ENCODE measurements at regions not wholly inside any gene's neighbourhood (a gene's known extent, or its start where the extent isn't known, plus 50 kb on each side); places are given as distances from the start of the nearest gene placed in this dataset.

- Mint-ChIP-seq H3K36me3 (peaks cover 13% of the 10 kb centered on the region; the same call in 1 of the 2 replicates), H3K4me1 (peaks cover 14% of the 10 kb centered on the region), H3K9me3 (peaks cover 21% of the 10 kb centered on the region), H3K27me3 (ENCODE audit: low read depth) (peaks cover 19% of the 10 kb centered on the region), H3K27ac (no peak overlapping the region), H3K4me3 (no peak overlapping the region)
- no peak for ATAC-seq
- no peak for TF ChIP-seq ZBTB21 (CRISPR knock-in tag; IDR thresholded peaks at IDR 0.05; ENCODE audit: borderline replicate concordance)
- DNase-seq (ENCODE audit: low spot score), result no peak
- ChIA-PET CTCF (no interaction called here), POLR2A (no interaction called here)
These were observed 111.0 kb upstream of the SPDL1 start for GRCh38 chr5:169472544-169472943.

- Mint-ChIP-seq H3K9me3 (peaks cover 14% of the 10 kb centered on the region), H3K36me3 (peaks cover 8% of the 10 kb centered on the region), H3K4me1 (peaks cover 18% of the 10 kb centered on the region), H3K27me3 (ENCODE audit: low read depth) (peaks cover 31% of the 10 kb centered on the region), H3K4me3 (no peak overlapping the region), H3K27ac (no peak overlapping the region)
- ATAC-seq, result no peak
- no peak for TF ChIP-seq ZNF121 (CRISPR knock-in tag; IDR thresholded peaks at IDR 0.05)
- no peak for TF ChIP-seq NFE2L1 (CRISPR knock-in tag; IDR thresholded peaks at IDR 0.05)
- no peak for TF ChIP-seq GABPB1 (CRISPR knock-in tag; IDR thresholded peaks at IDR 0.05)
- TF ChIP-seq, protein P1, sequence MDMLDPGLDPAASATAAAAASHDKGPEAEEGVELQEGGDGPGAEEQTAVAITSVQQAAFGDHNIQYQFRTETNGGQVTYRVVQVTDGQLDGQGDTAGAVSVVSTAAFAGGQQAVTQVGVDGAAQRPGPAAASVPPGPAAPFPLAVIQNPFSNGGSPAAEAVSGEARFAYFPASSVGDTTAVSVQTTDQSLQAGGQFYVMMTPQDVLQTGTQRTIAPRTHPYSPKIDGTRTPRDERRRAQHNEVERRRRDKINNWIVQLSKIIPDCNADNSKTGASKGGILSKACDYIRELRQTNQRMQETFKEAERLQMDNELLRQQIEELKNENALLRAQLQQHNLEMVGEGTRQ (CRISPR knock-in tag; IDR thresholded peaks at IDR 0.05), result no peak
- ChIA-PET POLR2A (interaction anchor here (0.5 to 0.6 kb wide), 2 partner anchors 17 to 22 kb away, joined by 3 to 5 read pairs; no protein-coding TSS in a partner anchor), CTCF (no interaction called here)
- no peak for DNase-seq (ENCODE audit: low spot score)
These were observed 112.6 kb upstream of the SPDL1 start for GRCh38 chr5:169471021-169471420.

GRCh38 chr5:169467041-169467771, 116.4 kb upstream of the SPDL1 start:
- Mint-ChIP-seq H3K27ac (no peak overlapping the region), H3K36me3 (peaks cover 8% of the 10 kb centered on the region; the same call in 1 of the 2 replicates), H3K9me3 (peaks cover 21% of the 10 kb centered on the region), H3K27me3 (ENCODE audit: low read depth) (peaks cover 36% of the 10 kb centered on the region), H3K4me1 (peaks cover 12% of the 10 kb centered on the region), H3K4me3 (no peak overlapping the region)
- CTCF ChIA-PET, result no interaction called here
- DNase-seq (ENCODE audit: low spot score), result no peak
- POLR2A ChIA-PET, result no interaction called here
- ATAC-seq, result no peak
- no peak for TF ChIP-seq KAT7 (CRISPR knock-in tag; IDR thresholded peaks at IDR 0.05; ENCODE audit: borderline replicate concordance)
- TF ChIP-seq, protein P1 (CRISPR knock-in tag; IDR thresholded peaks at IDR 0.05), result no peak
- TF ChIP-seq, protein P2, sequence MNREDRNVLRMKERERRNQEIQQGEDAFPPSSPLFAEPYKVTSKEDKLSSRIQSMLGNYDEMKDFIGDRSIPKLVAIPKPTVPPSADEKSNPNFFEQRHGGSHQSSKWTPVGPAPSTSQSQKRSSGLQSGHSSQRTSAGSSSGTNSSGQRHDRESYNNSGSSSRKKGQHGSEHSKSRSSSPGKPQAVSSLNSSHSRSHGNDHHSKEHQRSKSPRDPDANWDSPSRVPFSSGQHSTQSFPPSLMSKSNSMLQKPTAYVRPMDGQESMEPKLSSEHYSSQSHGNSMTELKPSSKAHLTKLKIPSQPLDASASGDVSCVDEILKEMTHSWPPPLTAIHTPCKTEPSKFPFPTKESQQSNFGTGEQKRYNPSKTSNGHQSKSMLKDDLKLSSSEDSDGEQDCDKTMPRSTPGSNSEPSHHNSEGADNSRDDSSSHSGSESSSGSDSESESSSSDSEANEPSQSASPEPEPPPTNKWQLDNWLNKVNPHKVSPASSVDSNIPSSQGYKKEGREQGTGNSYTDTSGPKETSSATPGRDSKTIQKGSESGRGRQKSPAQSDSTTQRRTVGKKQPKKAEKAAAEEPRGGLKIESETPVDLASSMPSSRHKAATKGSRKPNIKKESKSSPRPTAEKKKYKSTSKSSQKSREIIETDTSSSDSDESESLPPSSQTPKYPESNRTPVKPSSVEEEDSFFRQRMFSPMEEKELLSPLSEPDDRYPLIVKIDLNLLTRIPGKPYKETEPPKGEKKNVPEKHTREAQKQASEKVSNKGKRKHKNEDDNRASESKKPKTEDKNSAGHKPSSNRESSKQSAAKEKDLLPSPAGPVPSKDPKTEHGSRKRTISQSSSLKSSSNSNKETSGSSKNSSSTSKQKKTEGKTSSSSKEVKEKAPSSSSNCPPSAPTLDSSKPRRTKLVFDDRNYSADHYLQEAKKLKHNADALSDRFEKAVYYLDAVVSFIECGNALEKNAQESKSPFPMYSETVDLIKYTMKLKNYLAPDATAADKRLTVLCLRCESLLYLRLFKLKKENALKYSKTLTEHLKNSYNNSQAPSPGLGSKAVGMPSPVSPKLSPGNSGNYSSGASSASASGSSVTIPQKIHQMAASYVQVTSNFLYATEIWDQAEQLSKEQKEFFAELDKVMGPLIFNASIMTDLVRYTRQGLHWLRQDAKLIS (CRISPR knock-in tag; IDR thresholded peaks at IDR 0.05; ENCODE audit: borderline replicate concordance), result no peak
- no peak for TF ChIP-seq TCF7 (CRISPR knock-in tag; IDR thresholded peaks at IDR 0.05; ENCODE audit: low read depth)
- no peak for TF ChIP-seq JUN (CRISPR knock-in tag; IDR thresholded peaks at IDR 0.05)
- no peak for TF ChIP-seq FOXK1 (CRISPR knock-in tag; IDR thresholded peaks at IDR 0.05)
- TF ChIP-seq, protein P3, sequence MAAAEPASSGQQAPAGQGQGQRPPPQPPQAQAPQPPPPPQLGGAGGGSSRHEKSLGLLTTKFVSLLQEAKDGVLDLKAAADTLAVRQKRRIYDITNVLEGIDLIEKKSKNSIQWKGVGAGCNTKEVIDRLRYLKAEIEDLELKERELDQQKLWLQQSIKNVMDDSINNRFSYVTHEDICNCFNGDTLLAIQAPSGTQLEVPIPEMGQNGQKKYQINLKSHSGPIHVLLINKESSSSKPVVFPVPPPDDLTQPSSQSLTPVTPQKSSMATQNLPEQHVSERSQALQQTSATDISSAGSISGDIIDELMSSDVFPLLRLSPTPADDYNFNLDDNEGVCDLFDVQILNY (CRISPR knock-in tag; IDR thresholded peaks at IDR 0.05), result no peak
- TF ChIP-seq, protein P4, sequence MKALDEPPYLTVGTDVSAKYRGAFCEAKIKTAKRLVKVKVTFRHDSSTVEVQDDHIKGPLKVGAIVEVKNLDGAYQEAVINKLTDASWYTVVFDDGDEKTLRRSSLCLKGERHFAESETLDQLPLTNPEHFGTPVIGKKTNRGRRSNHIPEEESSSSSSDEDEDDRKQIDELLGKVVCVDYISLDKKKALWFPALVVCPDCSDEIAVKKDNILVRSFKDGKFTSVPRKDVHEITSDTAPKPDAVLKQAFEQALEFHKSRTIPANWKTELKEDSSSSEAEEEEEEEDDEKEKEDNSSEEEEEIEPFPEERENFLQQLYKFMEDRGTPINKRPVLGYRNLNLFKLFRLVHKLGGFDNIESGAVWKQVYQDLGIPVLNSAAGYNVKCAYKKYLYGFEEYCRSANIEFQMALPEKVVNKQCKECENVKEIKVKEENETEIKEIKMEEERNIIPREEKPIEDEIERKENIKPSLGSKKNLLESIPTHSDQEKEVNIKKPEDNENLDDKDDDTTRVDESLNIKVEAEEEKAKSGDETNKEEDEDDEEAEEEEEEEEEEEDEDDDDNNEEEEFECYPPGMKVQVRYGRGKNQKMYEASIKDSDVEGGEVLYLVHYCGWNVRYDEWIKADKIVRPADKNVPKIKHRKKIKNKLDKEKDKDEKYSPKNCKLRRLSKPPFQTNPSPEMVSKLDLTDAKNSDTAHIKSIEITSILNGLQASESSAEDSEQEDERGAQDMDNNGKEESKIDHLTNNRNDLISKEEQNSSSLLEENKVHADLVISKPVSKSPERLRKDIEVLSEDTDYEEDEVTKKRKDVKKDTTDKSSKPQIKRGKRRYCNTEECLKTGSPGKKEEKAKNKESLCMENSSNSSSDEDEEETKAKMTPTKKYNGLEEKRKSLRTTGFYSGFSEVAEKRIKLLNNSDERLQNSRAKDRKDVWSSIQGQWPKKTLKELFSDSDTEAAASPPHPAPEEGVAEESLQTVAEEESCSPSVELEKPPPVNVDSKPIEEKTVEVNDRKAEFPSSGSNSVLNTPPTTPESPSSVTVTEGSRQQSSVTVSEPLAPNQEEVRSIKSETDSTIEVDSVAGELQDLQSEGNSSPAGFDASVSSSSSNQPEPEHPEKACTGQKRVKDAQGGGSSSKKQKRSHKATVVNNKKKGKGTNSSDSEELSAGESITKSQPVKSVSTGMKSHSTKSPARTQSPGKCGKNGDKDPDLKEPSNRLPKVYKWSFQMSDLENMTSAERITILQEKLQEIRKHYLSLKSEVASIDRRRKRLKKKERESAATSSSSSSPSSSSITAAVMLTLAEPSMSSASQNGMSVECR (CRISPR knock-in tag; IDR thresholded peaks at IDR 0.05; ENCODE audit: borderline replicate concordance), result no peak
- TF ChIP-seq ZNF532 (CRISPR knock-in tag; IDR thresholded peaks at IDR 0.05; ENCODE audit: borderline replicate concordance), result no peak
- TF ChIP-seq IRF2 (CRISPR knock-in tag; IDR thresholded peaks at IDR 0.05; ENCODE audit: borderline replicate concordance, low read depth), result no peak
- TF ChIP-seq EMX1 (CRISPR knock-in tag; IDR thresholded peaks at IDR 0.05), result no peak

All from WTC11 (cell line).